H1 (cell line): ENCODE measurements at regions not wholly inside any gene's neighbourhood (a gene's known extent, or its start where the extent isn't known, plus 50 kb on each side); places are given as distances from the start of the nearest gene placed in this dataset.

ENCODE experiments used
- CTCF ChIA-PET: fragments of 300-600 bp; sonication (Branson Sonifier 250); formaldehyde crosslinking; loops from one replicate; lab custom pipeline; 2021; ENCODE audit not compliant: partially characterized antibody; lab: Charles Lee
- POLR2A ChIA-PET: fragments of 300-600 bp; sonication (Branson Sonifier 250); formaldehyde crosslinking; loops from one replicate; lab custom pipeline; 2021; ENCODE audit warnings: inconsistent platforms; ENCODE audit not compliant: partially characterized antibody; lab: Charles Lee
- DNase-seq, 2 experiments: peaks; one replicate each; pipeline versions ENCODE4 v3.0.0 to v3.0.0-alpha.2; 2010 to 2022; ENCODE audit warnings: low spot score in 2 of 2, low read depth in 1 of 2, mixed read lengths in 1 of 2
- FAIRE-seq: peaks from 2 replicates; lab custom pipeline; 2011; peaks lifted over from hg19 to GRCh38; lab: Jason Lieb, UNC
- H2AFZ ChIP-seq: 2 replicates; pipeline ENCODE4 v1.8.1; 2012; ENCODE audit warnings: low read length, inconsistent platforms
- H2AK5ac ChIP-seq: 2 replicates; pipeline ENCODE4 v1.6.1; 2013; ENCODE audit warnings: low read depth, low read length
- H2BK120ac ChIP-seq: replicated peaks from 2 replicates; pipeline ENCODE3; 2013; ENCODE audit warnings: low read depth, low read length, inconsistent platforms
- H2BK12ac ChIP-seq: 2 replicates; pipeline ENCODE4 v1.6.1; 2013; ENCODE audit warnings: low read depth, low read length
- H2BK15ac ChIP-seq: 2 replicates; pipeline ENCODE4 v1.6.1; 2013; ENCODE audit warnings: low read length
- H2BK20ac ChIP-seq: 2 replicates; pipeline ENCODE4 v1.6.1; 2013; ENCODE audit warnings: low read length
- H2BK5ac ChIP-seq: 2 replicates; pipeline ENCODE4 v1.6.1; 2013; ENCODE audit warnings: low read depth, low read length
- H3K14ac ChIP-seq: 2 replicates; pipeline ENCODE4 v1.6.1; 2013; ENCODE audit warnings: inconsistent platforms; ENCODE audit not compliant: insufficient read length
- H3K18ac ChIP-seq: 2 replicates; pipeline ENCODE4 v1.6.1; 2013; ENCODE audit warnings: low read length; ENCODE audit errors: extremely low read depth
- H3K23ac ChIP-seq: 2 replicates; pipeline ENCODE4 v1.6.1; 2013; ENCODE audit warnings: inconsistent platforms; ENCODE audit not compliant: insufficient read length
- H3K23me2 ChIP-seq: 2 replicates; pipeline ENCODE4 v1.6.1; 2013; ENCODE audit warnings: low read depth, low read length
- H3K27ac ChIP-seq: 2 replicates; pipeline ENCODE4 v1.6.1; 2011; ENCODE audit warnings: low read depth, low read length, inconsistent platforms
- H3K27me3 ChIP-seq, 4 experiments: replicated peaks in 1 of 4; 1 replicate in 1 of 4; 2 replicates in 3 of 4; pipeline versions ENCODE4 v1.6.1 to v1.8.1; 2011 to 2013; ENCODE audit warnings: low read length in 3 of 4, mild to moderate bottlenecking in 3 of 4, inconsistent platforms in 2 of 4, mixed read lengths in 2 of 4, moderate library complexity in 1 of 4; ENCODE audit not compliant: control insufficient read depth in 3 of 4, insufficient read depth in 3 of 4; ENCODE audit errors: extremely low read depth in 1 of 4
- H3K36me3 ChIP-seq, 4 experiments: 2 replicates each; pipeline versions ENCODE4 v1.6.1 to v1.8.1; 2011 to 2013; ENCODE audit warnings: mild to moderate bottlenecking in 4 of 4, low read length in 3 of 4, moderate library complexity in 2 of 4, control low read depth in 1 of 4, inconsistent platforms in 1 of 4; ENCODE audit not compliant: insufficient read depth in 4 of 4, control insufficient read depth in 2 of 4
- H3K4ac ChIP-seq: replicated peaks from 2 replicates; pipeline ENCODE3; 2013; ENCODE audit warnings: low read length, low read depth, mixed read lengths, inconsistent platforms; ENCODE audit not compliant: insufficient read length
- H3K4me1 ChIP-seq, 4 experiments: replicated peaks in 1 of 4; 1 replicate in 1 of 4; 2 replicates in 3 of 4; pipeline versions ENCODE4 v1.6.1 to v1.8.1; 2011 to 2013; ENCODE audit warnings: low read length in 3 of 4, inconsistent platforms in 2 of 4, mixed read lengths in 1 of 4; ENCODE audit not compliant: insufficient read depth in 4 of 4, control insufficient read depth in 3 of 4
- H3K4me2 ChIP-seq, 2 experiments: 2 replicates each; pipeline versions ENCODE4 v1.6.1 to v1.8.1; 2011 to 2013; ENCODE audit warnings: low read depth in 2 of 2, low read length in 2 of 2, control low read depth in 1 of 2, inconsistent platforms in 1 of 2, mild to moderate bottlenecking in 1 of 2; ENCODE audit not compliant: insufficient read depth in 1 of 2
- H3K4me3 ChIP-seq, 4 experiments: fragments of 200-600, 300-600 bp in 1 of 4; sonication (generic), shearing (Covaris generic), sonication (Bioruptor Twin) in 1 of 4; 2 replicates each; pipeline versions ENCODE4 v1.5.1 to v1.8.1; 2011 to 2016; ENCODE audit warnings: low read length in 4 of 4, low read depth in 3 of 4, control low read depth in 2 of 4, inconsistent platforms in 2 of 4, mild to moderate bottlenecking in 2 of 4, mixed read lengths in 1 of 4, moderate library complexity in 1 of 4; ENCODE audit not compliant: insufficient read depth in 2 of 4; ENCODE audit errors: extremely low read depth in 1 of 4
- H3K56ac ChIP-seq: replicated peaks from 2 replicates; pipeline ENCODE3; 2013; ENCODE audit warnings: low read depth, mild to moderate bottlenecking, mixed read lengths, low read length, inconsistent platforms; ENCODE audit not compliant: insufficient read length
- H3K79me1 ChIP-seq: 2 replicates; pipeline ENCODE4 v1.6.1; 2013; ENCODE audit warnings: low read depth, low read length, control low read depth
- H3K79me2 ChIP-seq, 2 experiments: 2 replicates each; pipeline versions ENCODE4 v1.6.1 to v1.8.1; 2012 to 2013; ENCODE audit warnings: low read length in 2 of 2, mild to moderate bottlenecking in 2 of 2, inconsistent platforms in 1 of 2; ENCODE audit not compliant: insufficient read depth in 2 of 2, control insufficient read depth in 1 of 2
- H3K9ac ChIP-seq, 4 experiments: replicated peaks in 1 of 4; 1 replicate in 1 of 4; 2 replicates in 3 of 4; pipeline versions ENCODE4 v1.6.1 to v1.8.1; 2011 to 2013; ENCODE audit warnings: low read depth in 3 of 4, low read length in 3 of 4, control low read depth in 2 of 4, mild to moderate bottlenecking in 2 of 4, moderate library complexity in 2 of 4, inconsistent platforms in 1 of 4; ENCODE audit errors: extremely low read depth in 1 of 4
- H3K9me3 ChIP-seq, 2 experiments: 2 replicates each; pipeline versions ENCODE4 v1.6.1 to v1.8.1; 2012 to 2013; ENCODE audit warnings: mild to moderate bottlenecking in 2 of 2, moderate library complexity in 2 of 2, control low read depth in 1 of 2, inconsistent platforms in 1 of 2, low read depth in 1 of 2, low read length in 1 of 2, mixed read lengths in 1 of 2; ENCODE audit not compliant: insufficient read depth in 2 of 2
- H4K20me1 ChIP-seq, 2 experiments: replicated peaks in 1 of 2; 2 replicates each; pipeline versions ENCODE3 to v1.8.1; 2011 to 2013; ENCODE audit warnings: inconsistent platforms in 2 of 2, low read length in 2 of 2, mild to moderate bottlenecking in 1 of 2; ENCODE audit not compliant: insufficient read depth in 2 of 2, control insufficient read depth in 1 of 2
- H4K5ac ChIP-seq: 2 replicates; pipeline ENCODE4 v1.6.1; 2013; ENCODE audit warnings: low read length, low read depth, mixed read lengths, inconsistent platforms; ENCODE audit not compliant: insufficient read length
- H4K8ac ChIP-seq: 2 replicates; pipeline ENCODE4 v1.8.0; 2013; ENCODE audit warnings: mild to moderate bottlenecking, moderate library complexity, low read length, inconsistent platforms; ENCODE audit not compliant: insufficient read depth; ENCODE audit errors: extremely low read depth
- H4K91ac ChIP-seq: replicated peaks from 2 replicates; pipeline ENCODE3; 2013; ENCODE audit warnings: low read length, mixed read lengths, inconsistent platforms; ENCODE audit not compliant: insufficient read length
- CEBPB ChIP-seq: IDR thresholded peaks from 2 replicates; pipeline ENCODE4 v1.6.1; 2012; ENCODE audit warnings: low read depth, low read length
- POLR2AphosphoS5 ChIP-seq: IDR thresholded peaks from 2 replicates; pipeline ENCODE4 v1.6.1; 2011; ENCODE audit warnings: low read depth, low read length
- TEAD4 ChIP-seq: IDR thresholded peaks from 2 replicates; pipeline ENCODE4 v1.6.1; 2012; ENCODE audit warnings: low read depth, low read length, inconsistent platforms, mixed read lengths
- WGBS, 2 experiments: shearing (Covaris generic) in 1 of 2; methylation state at CpG; one replicate each; pipeline versions ENCODE4 v1.1.6 to v1.1.7; 2013 to 2015; ENCODE audit warnings: low lambda C conversion rate in 2 of 2, mixed read lengths in 2 of 2, inconsistent platforms in 1 of 2, low coverage in 1 of 2, missing lambda C conversion rate in 1 of 2; ENCODE audit not compliant: insufficient replicate concordance in 2 of 2, insufficient coverage in 1 of 2, insufficient read length in 1 of 2; ENCODE audit errors: extremely low coverage in 1 of 2, missing lambda C conversion rate in 1 of 2; 5-methylcytosine and 5-hydroxymethylcytosine counted together
- TF ChIP-seq, protein P1 (sequence below): IDR thresholded peaks from 2 replicates; pipeline ENCODE4 v1.6.1; 2012; ENCODE audit warnings: low read length, inconsistent platforms
- TF ChIP-seq, protein P2 (sequence below): IDR thresholded peaks from 2 replicates; pipeline ENCODE4 v1.6.1; 2012; ENCODE audit warnings: inconsistent platforms

DNA sequence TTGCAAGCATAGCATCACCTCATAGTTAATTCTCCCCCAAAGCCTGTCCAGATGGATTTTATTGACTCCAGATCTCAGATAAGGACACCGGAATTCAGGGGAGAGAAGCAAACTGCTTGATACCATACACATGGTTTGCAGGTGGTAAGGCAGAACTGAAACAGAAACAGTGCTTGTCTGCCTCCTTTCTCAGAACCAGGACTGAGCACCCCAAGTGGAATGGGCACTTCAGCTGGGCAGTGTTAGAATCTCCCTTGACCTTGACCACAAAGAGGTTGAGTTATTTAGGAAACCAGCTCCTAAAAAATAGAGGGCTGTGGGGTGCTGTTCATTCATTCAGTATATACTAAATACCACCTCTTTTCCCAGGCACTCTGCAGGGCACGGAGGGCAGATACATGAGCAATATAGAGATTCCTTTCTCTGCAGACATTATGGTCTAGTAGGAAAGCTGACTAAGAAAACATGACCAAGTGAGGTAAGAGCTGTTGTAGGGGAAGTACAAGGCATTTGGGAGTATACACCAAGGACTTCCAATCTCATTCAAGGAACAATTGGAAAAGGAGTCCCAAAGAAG lies 185.2 kb downstream of the C1orf94 start:
- FAIRE-seq (no peak), DNase-seq (peak in 1 of 2 experiments; percentile 7)
- no peak overlapping the region for H2AK5ac ChIP-seq
- no peaks in the 10 kb centered on the region for H3K79me2 ChIP-seq
- no peaks in the 10 kb centered on the region for H3K79me1 ChIP-seq
- no peak overlapping the region for H4K8ac ChIP-seq
- no peak overlapping the region for H2AFZ ChIP-seq
- H3K14ac ChIP-seq: no peak overlapping the region
- H2BK12ac ChIP-seq: no peak overlapping the region
- no peak overlapping the region for H3K4me3 ChIP-seq
- H2BK5ac ChIP-seq: no peak overlapping the region
- ChIA-PET POLR2A (no interaction called here), CTCF (no interaction called here)
- no peak overlapping the region for H3K56ac ChIP-seq
- WGBS, 2 experiments: 70% methylated on average over 2 of the region's 2 CpGs; no CpG with 5 or more reads in 1 of the 2 experiments
- H4K91ac ChIP-seq: no peak overlapping the region
- H3K4ac ChIP-seq: no peak overlapping the region
- H3K27me3 ChIP-seq: no peaks in the 10 kb centered on the region; a peak in 1 of 7 replicates
- H3K23me2 ChIP-seq: no peaks in the 10 kb centered on the region
- no peaks in the 10 kb centered on the region for H4K20me1 ChIP-seq
- H3K27ac ChIP-seq: no peak overlapping the region
- no peak overlapping the region for H3K4me2 ChIP-seq
- peaks cover 0 to 4% of the 10 kb centered on the region in 2 experiments; a peak in 1 of 4 replicates for H3K9me3 ChIP-seq
- no peak overlapping the region for H2BK15ac ChIP-seq
- no peaks in the 10 kb centered on the region for H3K36me3 ChIP-seq
- no peak overlapping the region for H3K23ac ChIP-seq
- no peak overlapping the region for H4K5ac ChIP-seq
- H3K18ac ChIP-seq: no peak overlapping the region
- no peaks in the 10 kb centered on the region for H3K4me1 ChIP-seq
- no peak overlapping the region for H3K9ac ChIP-seq
- no peak overlapping the region for H2BK120ac ChIP-seq
- no peak overlapping the region for H2BK20ac ChIP-seq
- TF ChIP-seq, protein P1, sequence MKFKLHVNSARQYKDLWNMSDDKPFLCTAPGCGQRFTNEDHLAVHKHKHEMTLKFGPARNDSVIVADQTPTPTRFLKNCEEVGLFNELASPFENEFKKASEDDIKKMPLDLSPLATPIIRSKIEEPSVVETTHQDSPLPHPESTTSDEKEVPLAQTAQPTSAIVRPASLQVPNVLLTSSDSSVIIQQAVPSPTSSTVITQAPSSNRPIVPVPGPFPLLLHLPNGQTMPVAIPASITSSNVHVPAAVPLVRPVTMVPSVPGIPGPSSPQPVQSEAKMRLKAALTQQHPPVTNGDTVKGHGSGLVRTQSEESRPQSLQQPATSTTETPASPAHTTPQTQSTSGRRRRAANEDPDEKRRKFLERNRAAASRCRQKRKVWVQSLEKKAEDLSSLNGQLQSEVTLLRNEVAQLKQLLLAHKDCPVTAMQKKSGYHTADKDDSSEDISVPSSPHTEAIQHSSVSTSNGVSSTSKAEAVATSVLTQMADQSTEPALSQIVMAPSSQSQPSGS: no peak
- TF ChIP-seq TEAD4: no peak
- TF ChIP-seq CEBPB: no peak
- TF ChIP-seq POLR2AphosphoS5: no peak
- TF ChIP-seq, protein P2, sequence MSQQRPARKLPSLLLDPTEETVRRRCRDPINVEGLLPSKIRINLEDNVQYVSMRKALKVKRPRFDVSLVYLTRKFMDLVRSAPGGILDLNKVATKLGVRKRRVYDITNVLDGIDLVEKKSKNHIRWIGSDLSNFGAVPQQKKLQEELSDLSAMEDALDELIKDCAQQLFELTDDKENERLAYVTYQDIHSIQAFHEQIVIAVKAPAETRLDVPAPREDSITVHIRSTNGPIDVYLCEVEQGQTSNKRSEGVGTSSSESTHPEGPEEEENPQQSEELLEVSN: no peak
